Left lung (tissue), 4 donors: ENCODE measurements at regions not wholly inside any gene's neighbourhood (a gene's known extent, or its start where the extent isn't known, plus 50 kb on each side); places are given as distances from the start of the nearest gene placed in this dataset.

Experiments
- ATAC-seq: fragments of 200-7000 bp; cut with Tn5 transposase; one replicate; pipeline ENCODE4 v1.9.1; 2020; ENCODE audit warnings: moderate library complexity
- DNase-seq, 4 donors: peaks; one replicate each; pipeline ENCODE4 v3.0.0-alpha.2; 2013 to 2020
- H3K27ac ChIP-seq, 2 donors: fragments of 200-600 bp; sonication (generic) in 1 of 2; one replicate each; pipeline versions ENCODE4 v1.5.0 to v1.8.0; 2020 to 2021
- H3K27me3 ChIP-seq, 2 donors: fragments of 200-600 bp; sonication (generic) in 1 of 2; one replicate each; pipeline versions ENCODE4 v1.5.0 to v1.8.0; 2020 to 2021
- H3K36me3 ChIP-seq, 2 donors: fragments of 200-600 bp; sonication (generic) in 1 of 2; one replicate each; pipeline versions ENCODE4 v1.5.0 to v1.8.0; 2020 to 2021
- H3K4me1 ChIP-seq, 2 donors: fragments of 200-600 bp; one replicate each; pipeline ENCODE4 v1.8.0; 2021
- H3K4me3 ChIP-seq, 2 donors: fragments of 200-600 bp; sonication (generic) in 1 of 2; one replicate each; pipeline versions ENCODE4 v1.5.0 to v1.8.0; 2020 to 2021; ENCODE audit warnings: mild to moderate bottlenecking in 1 of 2
- H3K9me3 ChIP-seq, 2 donors: fragments of 200-600 bp; sonication (generic) in 1 of 2; one replicate each; pipeline versions ENCODE4 v1.5.0 to v1.8.0; 2020 to 2021
- CTCF ChIP-seq, 2 donors: fragments of 200-600 bp; sonication (generic) in 1 of 2; IDR thresholded peaks; one replicate each; pipeline versions ENCODE4 v1.5.0 to v1.8.0; 2021; ENCODE audit warnings: antibody characterized with exemption in 2 of 2
- intact Hi-C, 2 donors: fragments of 100-400 bp; cut with DNase I; formaldehyde crosslinking; loops; one replicate each; pipeline versions ENCODE4 v1.11.2 to v1.14.2; 2022
- donor health status: DM: no; HTN: yes; CAD: no.
- donor health status: DM: no; HTN: no; CAD: no.

- intact Hi-C loops = loop anchor here in 1 of 2 donors (10.0 kb wide), 1 partner anchor 187 kb away; the partner anchor contains the start of gene RHOU
- TF ChIP-seq CTCF (IDR thresholded peaks at IDR 0.05) = no peak
- Histone ChIP-seq H3K27me3 (no peaks in the 10 kb centered on the region), H3K36me3 (no peaks in the 10 kb centered on the region), H3K4me1 (peaks cover 0 to 30% of the 10 kb centered on the region in 2 donors), H3K27ac (peak overlapping the region in 1 of 2 donors; percentile 55), H3K4me3 (no peak overlapping the region), H3K9me3 (no peaks in the 10 kb centered on the region)
- ATAC-seq = peak; percentile 89
- DNase-seq = peak in 2 of 4 donors; percentile 41 to 73
Measured at GRCh38 chr1:228921481-228921880, 186.2 kb downstream of the RHOU start.

- no peak for DNase-seq
- no peaks in the 10 kb centered on the region for H3K36me3 ChIP-seq
- no peak overlapping the region for H3K4me3 ChIP-seq
- peaks cover 0 to 30% of the 10 kb centered on the region in 2 donors for H3K4me1 ChIP-seq
- intact Hi-C loops = loop anchor here in 1 of 2 donors (10.0 kb wide), 1 partner anchor 188 kb away; the partner anchor contains the start of gene RHOU
- no peak overlapping the region for H3K27ac ChIP-seq
- no peaks in the 10 kb centered on the region for H3K9me3 ChIP-seq
- H3K27me3 ChIP-seq = no peaks in the 10 kb centered on the region
- no peak for ATAC-seq
- TF ChIP-seq CTCF (IDR thresholded peaks at IDR 0.05) = no peak
Measured at GRCh38 chr1:228922722-228923376, 187.6 kb downstream of the RHOU start.

- ATAC-seq = no peak
Measured at GRCh38 chr1:228923973-228924686, 188.9 kb downstream of the RHOU start.

GRCh38 chr1:228925691-228926090 lies 190.4 kb downstream of the RHOU start:
- Histone ChIP-seq H3K9me3 (no peaks in the 10 kb centered on the region), H3K27me3 (no peaks in the 10 kb centered on the region), H3K27ac (no peak overlapping the region), H3K4me1 (peaks cover 0 to 23% of the 10 kb centered on the region in 2 donors), H3K36me3 (no peaks in the 10 kb centered on the region), H3K4me3 (no peak overlapping the region)
- intact Hi-C loops = loop anchor here in 1 of 2 donors (10.0 kb wide), 1 partner anchor 191 kb away; the partner anchor contains the start of gene RHOU
- no peak for ATAC-seq
- no peak for DNase-seq
- no peak for TF ChIP-seq CTCF (IDR thresholded peaks at IDR 0.05)

More at GRCh38 chr1:228923973-228924686, 188.9 kb downstream of the RHOU start:
- Histone ChIP-seq H3K4me3 (no peak overlapping the region), H3K9me3 (no peaks in the 10 kb centered on the region), H3K36me3 (no peaks in the 10 kb centered on the region), H3K4me1 (peaks cover 0 to 35% of the 10 kb centered on the region in 2 donors), H3K27ac (no peak overlapping the region), H3K27me3 (no peaks in the 10 kb centered on the region)
- no peak for TF ChIP-seq CTCF (IDR thresholded peaks at IDR 0.05)
- intact Hi-C loops = loop anchor here in 1 of 2 donors (10.0 kb wide), 1 partner anchor 189 kb away; the partner anchor contains the start of gene RHOU
- peak in 1 of 4 donors; percentile 45 for DNase-seq

GRCh38 chr1:228927421-228927820 lies 192.1 kb downstream of the RHOU start:
- intact Hi-C loops = loop anchor here in 1 of 2 donors (10.0 kb wide), 1 partner anchor 193 kb away; the partner anchor contains the start of gene RHOU
- H3K27me3 ChIP-seq = no peaks in the 10 kb centered on the region
- H3K9me3 ChIP-seq = no peaks in the 10 kb centered on the region
- no peak overlapping the region for H3K27ac ChIP-seq
- peaks cover 0 to 6% of the 10 kb centered on the region in 2 donors for H3K4me1 ChIP-seq
- no peak for TF ChIP-seq CTCF (IDR thresholded peaks at IDR 0.05)
- H3K4me3 ChIP-seq = no peak overlapping the region
- ATAC-seq (no peak), DNase-seq (no peak)
- H3K36me3 ChIP-seq = no peaks in the 10 kb centered on the region
